H1 (cell line): ENCODE measurements at regions not wholly inside any gene's neighbourhood (a gene's known extent, or its start where the extent isn't known, plus 50 kb on each side); places are given as distances from the start of the nearest gene placed in this dataset.

Experiments used
- CHD7 ChIP-seq: fragments of 300-600 bp; sonication (generic); IDR thresholded peaks from 2 replicates; pipeline ENCODE4 v1.7.1; 2012; ENCODE audit warnings: low read length, moderate library complexity, mild to moderate bottlenecking, inconsistent platforms; ENCODE audit not compliant: insufficient replicate concordance
- RFX5 ChIP-seq: IDR thresholded peaks from 2 replicates; pipeline ENCODE4 v1.6.1; 2011; ENCODE audit warnings: low read depth, low read length, improper control_type of control experiment, borderline replicate concordance
- RNF2 ChIP-seq: fragments of 200-900, 300-1000 bp; sonication (generic); IDR thresholded peaks from 2 replicates; pipeline ENCODE4 v1.7.1; 2016; ENCODE audit warnings: borderline replicate concordance, low read depth, mild to moderate bottlenecking, antibody characterized with exemption, low read length; ENCODE audit not compliant: poor library complexity, severe bottlenecking; ENCODE audit errors: missing control alignments
- RXRA ChIP-seq: IDR thresholded peaks from 2 replicates; pipeline ENCODE4 v1.6.1; 2011; ENCODE audit warnings: low read depth, mild to moderate bottlenecking, low read length, moderate library complexity; ENCODE audit not compliant: insufficient read depth
- TAF7 ChIP-seq: optimal IDR thresholded peaks from 2 replicates; pipeline ENCODE3; 2011; ENCODE audit warnings: low read depth, mild to moderate bottlenecking, inconsistent platforms, low read length, moderate library complexity, borderline replicate concordance
- TCF12 ChIP-seq: IDR thresholded peaks from 2 replicates; pipeline ENCODE4 v1.6.1; 2011; ENCODE audit warnings: low read depth, mild to moderate bottlenecking, low read length

DNA sequence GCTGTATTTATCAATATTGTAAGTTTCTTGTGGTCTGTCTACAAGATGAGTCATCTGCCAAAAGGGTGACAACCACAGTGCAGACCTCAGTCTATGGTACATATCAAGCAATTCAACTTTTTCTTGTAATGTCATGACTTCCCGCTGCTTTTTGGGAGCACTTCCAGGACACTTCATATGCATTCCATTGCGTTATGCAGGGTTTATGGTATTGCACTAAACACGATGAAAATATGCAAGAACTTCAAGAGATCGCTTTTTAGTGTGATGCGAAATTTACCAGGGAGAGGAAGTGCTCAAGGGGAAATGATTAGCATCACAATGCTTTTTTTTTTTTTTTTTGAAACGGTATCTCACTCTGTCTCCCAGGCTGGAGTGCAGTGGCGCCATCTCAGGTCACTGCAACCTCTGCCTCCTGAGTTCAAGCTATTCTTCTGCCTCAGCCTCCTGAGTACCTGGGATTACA, 166.5 kb downstream of the TFAP2A start (continued):
- TF ChIP-seq RNF2 (no peak), TAF7 (no peak), RXRA (no peak), RFX5 (no peak), TCF12 (no peak), CHD7 (no peak)
